IMR-90 (cell line): ENCODE measurements at regions not wholly inside any gene's neighbourhood (a gene's known extent, or its start where the extent isn't known, plus 50 kb on each side); places are given as distances from the start of the nearest gene placed in this dataset.
"Not testable (repeated sequence)": the region's sequence is repeated elsewhere in the genome, so short reads cannot be mapped to it uniquely, and the experiment has no call there.

ENCODE experiments used
- ATAC-seq: fragments of 200-7000 bp; cut with Tn5 transposase; 2 replicates; pipeline ENCODE4 v1.9.1; 2020; ENCODE audit warnings: low read depth, mild to moderate bottlenecking, moderate library complexity
- BruUV-seq: library from RNA; stranded (reverse); fragments of 400-500 nt; replicated peaks from 2 replicates; lab custom pipeline; 2021; lab: Mats Ljungman, UMichigan
- CTCF ChIA-PET: fragments of 300-600 bp; formaldehyde crosslinking; extraction: SDS; loops from one replicate; lab custom pipeline; 2021; ENCODE audit warnings: antibody characterized with exemption; lab: Yijun Ruan, JAX
- POLR2A ChIA-PET: fragments of 300-600 bp; sonication (Branson Sonifier 250); formaldehyde crosslinking; loops from one replicate; lab custom pipeline; 2022; ENCODE audit warnings: antibody characterized with exemption; ENCODE audit not compliant: unreplicated experiment; lab: Charles Lee
- DNase-seq: peaks from one replicate; pipeline ENCODE4 v3.0.0; 2013
- H2AFZ ChIP-seq: replicated peaks from 2 replicates; pipeline ENCODE3; 2013; ENCODE audit warnings: low read length, mild to moderate bottlenecking; ENCODE audit not compliant: poor library complexity
- H2AK5ac ChIP-seq: 2 replicates; pipeline ENCODE4 v1.6.1; 2013; ENCODE audit warnings: low read depth, low read length, inconsistent platforms
- H2AK9ac ChIP-seq: replicated peaks from 2 replicates; pipeline ENCODE3; 2013; ENCODE audit warnings: mild to moderate bottlenecking, low read depth, low read length, moderate library complexity; ENCODE audit not compliant: poor library complexity
- H2BK120ac ChIP-seq: 2 replicates; pipeline ENCODE4 v1.6.1; 2013; ENCODE audit warnings: low read depth, low read length, inconsistent platforms
- H2BK15ac ChIP-seq: 3 replicates; pipeline ENCODE4 v1.6.1; 2013; ENCODE audit warnings: low read depth, low read length, inconsistent platforms
- H2BK20ac ChIP-seq: 2 replicates; pipeline ENCODE4 v1.6.1; 2013; ENCODE audit warnings: low read depth, mild to moderate bottlenecking, inconsistent platforms, low read length, moderate library complexity
- H2BK5ac ChIP-seq: 2 replicates; pipeline ENCODE4 v1.6.1; 2013; ENCODE audit warnings: mild to moderate bottlenecking, low read depth, low read length, inconsistent platforms; ENCODE audit not compliant: poor library complexity, severe bottlenecking
- H3K14ac ChIP-seq: replicated peaks from 2 replicates; pipeline ENCODE4 v1.6.1; 2013; ENCODE audit warnings: low read depth, low read length, inconsistent platforms
- H3K18ac ChIP-seq: 2 replicates; pipeline ENCODE4 v1.6.1; 2013; ENCODE audit warnings: low read depth, low read length, control low read depth
- H3K23ac ChIP-seq: 2 replicates; pipeline ENCODE4 v1.6.1; 2013; ENCODE audit warnings: low read depth, low read length, inconsistent platforms
- H3K27ac ChIP-seq: 2 replicates; pipeline ENCODE4 v1.5.1; 2013; ENCODE audit warnings: mild to moderate bottlenecking, control low read depth, low read length; ENCODE audit not compliant: insufficient read depth
- H3K27me3 ChIP-seq: 2 replicates; pipeline ENCODE4 v1.6.1; 2013; ENCODE audit warnings: low read length; ENCODE audit not compliant: control insufficient read depth, insufficient read depth
- H3K36me3 ChIP-seq: 2 replicates; pipeline ENCODE4 v1.6.1; 2013; ENCODE audit warnings: low read length, mixed read lengths; ENCODE audit not compliant: control insufficient read depth, insufficient read depth
- H3K4ac ChIP-seq: 2 replicates; pipeline ENCODE4 v1.6.1; 2013; ENCODE audit warnings: low read depth, low read length, inconsistent platforms
- H3K4me1 ChIP-seq: 2 replicates; pipeline ENCODE4 v1.6.1; 2013; ENCODE audit warnings: low read length, mixed read lengths; ENCODE audit not compliant: control insufficient read depth, insufficient read depth
- H3K4me2 ChIP-seq: 2 replicates; pipeline ENCODE4 v1.6.1; 2013; ENCODE audit warnings: low read depth, mild to moderate bottlenecking, control low read depth, low read length, moderate library complexity
- H3K4me3 ChIP-seq: 2 replicates; pipeline ENCODE4 v1.5.1; 2013; ENCODE audit warnings: low read depth, mild to moderate bottlenecking, control low read depth, low read length, moderate library complexity; ENCODE audit not compliant: insufficient read depth
- H3K56ac ChIP-seq: 2 replicates; pipeline ENCODE4 v1.6.1; 2013; ENCODE audit warnings: low read length, inconsistent platforms; ENCODE audit not compliant: insufficient read depth; ENCODE audit errors: extremely low read depth
- H3K79me1 ChIP-seq, 2 experiments: 2 replicates each; pipeline ENCODE4 v1.6.1; 2013; ENCODE audit warnings: low read length in 2 of 2, inconsistent platforms in 1 of 2, low read depth in 1 of 2
- H3K9ac ChIP-seq: 2 replicates; pipeline ENCODE4 v1.6.1; 2013; ENCODE audit warnings: low read depth, low read length, control low read depth
- H3K9me1 ChIP-seq: 2 replicates; pipeline ENCODE4 v1.6.1; 2013; ENCODE audit warnings: low read length, inconsistent platforms; ENCODE audit not compliant: insufficient read depth
- H3K9me3 ChIP-seq: 2 replicates; pipeline ENCODE4 v1.6.1; 2013; ENCODE audit warnings: low read length; ENCODE audit not compliant: control insufficient read depth, insufficient read depth
- H4K20me1 ChIP-seq: 2 replicates; pipeline ENCODE4 v1.6.1; 2013; ENCODE audit warnings: low read length, inconsistent platforms; ENCODE audit not compliant: insufficient read depth
- H4K5ac ChIP-seq: 2 replicates; pipeline ENCODE4 v1.6.1; 2013; ENCODE audit warnings: mild to moderate bottlenecking, low read depth, low read length, control low read depth
- H4K8ac ChIP-seq, 2 experiments: 2 replicates each; pipeline ENCODE4 v1.6.1; 2013; ENCODE audit warnings: low read depth in 2 of 2, low read length in 2 of 2, control low read depth in 1 of 2, inconsistent platforms in 1 of 2
- H4K91ac ChIP-seq: 2 replicates; pipeline ENCODE4 v1.6.1; 2013; ENCODE audit warnings: low read depth, low read length, inconsistent platforms; ENCODE audit not compliant: insufficient read depth
- BHLHE40 ChIP-seq: fragments of 150-350 bp; IDR thresholded peaks from 2 replicates; pipeline ENCODE4 v1.6.1; 2016; ENCODE audit warnings: mild to moderate bottlenecking, low read depth, low read length
- CEBPB ChIP-seq: IDR thresholded peaks from 2 replicates; pipeline ENCODE4 v1.6.1; 2012; ENCODE audit warnings: low read depth, low read length, improper control_type of control experiment
- CHD1 ChIP-seq: IDR thresholded peaks from 2 replicates; pipeline ENCODE4 v1.6.1; 2012; ENCODE audit warnings: low read depth, low read length, improper control_type of control experiment
- NFE2L2 ChIP-seq: fragments of 150-350 bp; IDR thresholded peaks from 2 replicates; pipeline ENCODE4 v1.6.1; 2016; ENCODE audit warnings: low read depth, mild to moderate bottlenecking, low read length
- RFX5 ChIP-seq: IDR thresholded peaks from 2 replicates; pipeline ENCODE4 v1.8.0; 2012; ENCODE audit warnings: low read depth, mild to moderate bottlenecking, low read length, moderate library complexity
- WGBS, 2 experiments: methylation state at CpG; one replicate each; pipeline versions ENCODE4 v1.1.5 to v1.1.7; 2013; ENCODE audit warnings: missing lambda C conversion rate in 2 of 2; ENCODE audit not compliant: insufficient read length in 1 of 2; ENCODE audit errors: extremely low coverage in 2 of 2; 5-methylcytosine and 5-hydroxymethylcytosine counted together
- dilution Hi-C: fragments of 300-500 bp; cut with HindIII; formaldehyde crosslinking; loops from one replicate; pipeline ENCODE4 v1.14.3; 2018; ENCODE audit warnings: low sequenced_read_pairs; ENCODE audit not compliant: unreplicated experiment
- in situ Hi-C: fragments of 300-500 bp; cut with MboI; formaldehyde crosslinking; loops from 3 replicates; pipeline ENCODE4 v1.14.3; 2019; ENCODE audit warnings: low sequenced_read_pairs, inconsistent platforms, mixed read lengths
- intact Hi-C: fragments of 100-400 bp; cut with micrococcal nuclease; formaldehyde crosslinking; loops from 2 replicates; pipeline ENCODE4 v1.10.0; 2022

DNA sequence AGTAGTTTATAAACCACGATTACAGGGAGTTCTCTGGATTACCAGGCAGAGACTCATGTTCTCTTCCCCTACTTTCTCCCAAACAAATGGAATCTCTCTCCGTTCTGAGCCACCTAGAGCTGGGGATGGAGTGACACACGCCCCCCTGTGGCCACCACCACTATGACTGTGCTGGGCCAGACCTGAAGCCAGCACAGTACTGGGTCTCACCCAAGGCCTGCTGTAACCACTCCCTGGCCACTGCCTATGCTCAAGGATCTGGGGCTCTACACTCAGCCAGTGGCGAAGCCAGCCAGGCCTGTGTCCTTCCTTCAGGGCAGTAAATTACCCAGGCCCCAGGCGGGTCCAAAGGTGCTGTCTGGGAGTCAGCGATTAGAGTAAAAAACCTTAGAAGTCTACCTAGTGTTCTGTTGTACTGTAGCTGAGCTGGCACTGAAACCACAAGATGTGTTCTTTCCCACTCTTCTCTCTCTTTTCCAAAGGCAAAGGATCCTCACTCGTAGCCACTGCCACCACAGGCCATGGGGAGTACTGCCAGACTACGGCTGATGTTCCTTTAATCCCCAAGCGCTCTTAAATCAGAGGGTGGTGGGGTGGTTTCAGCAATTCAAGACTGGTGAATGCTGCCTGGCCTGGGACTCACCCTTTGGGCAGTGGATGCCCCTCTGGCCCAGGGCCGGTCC, 412.2 kb upstream of the ARX start:
- H2BK15ac ChIP-seq: no peak overlapping the region
- H2BK20ac ChIP-seq: no peak overlapping the region
- H3K27ac ChIP-seq: no peak overlapping the region
- H3K4me2 ChIP-seq: no peak overlapping the region
- no peak overlapping the region for H3K56ac ChIP-seq
- H4K5ac ChIP-seq: no peak overlapping the region
- dilution Hi-C loops: no loop called here
- H3K79me1 ChIP-seq: no peaks in the 10 kb centered on the region
- no peak overlapping the region for H4K8ac ChIP-seq
- H3K18ac ChIP-seq: no peak overlapping the region
- H2AK9ac ChIP-seq: no peak overlapping the region
- H3K23ac ChIP-seq: no peak overlapping the region
- H3K9ac ChIP-seq: no peak overlapping the region
- H3K9me3 ChIP-seq: peaks cover 10% of the 10 kb centered on the region; the same call in 1 of the 2 replicates
- no peaks in the 10 kb centered on the region for H3K36me3 ChIP-seq
- H2AFZ ChIP-seq: no peak overlapping the region
- H2BK5ac ChIP-seq: no peak overlapping the region
- no peaks in the 10 kb centered on the region for H4K20me1 ChIP-seq
- TF ChIP-seq CEBPB: no peak
- TF ChIP-seq BHLHE40: no peak
- no peak for TF ChIP-seq RFX5
- TF ChIP-seq NFE2L2: no peak
- TF ChIP-seq CHD1: no peak
- ChIA-PET CTCF (no interaction called here), POLR2A (no interaction called here)
- H3K4me3 ChIP-seq: no peak overlapping the region
- no peak overlapping the region for H3K14ac ChIP-seq
- no peaks in the 10 kb centered on the region for H3K9me1 ChIP-seq
- no peaks in the 10 kb centered on the region for H3K4me1 ChIP-seq
- H4K91ac ChIP-seq: no peak overlapping the region
- WGBS, 2 experiments: no CpG with 5 or more reads among the region's 10 CpGs
- no peak for DNase-seq
- in situ Hi-C loops: no loop called here
- no peak overlapping the region for H2AK5ac ChIP-seq
- BruUV-seq: no TSS peak
- no peak overlapping the region for H2BK120ac ChIP-seq
- intact Hi-C loops: no loop called here
- H3K4ac ChIP-seq: no peak overlapping the region
- ATAC-seq: no peak
- no peaks in the 10 kb centered on the region for H3K27me3 ChIP-seq

DNA sequence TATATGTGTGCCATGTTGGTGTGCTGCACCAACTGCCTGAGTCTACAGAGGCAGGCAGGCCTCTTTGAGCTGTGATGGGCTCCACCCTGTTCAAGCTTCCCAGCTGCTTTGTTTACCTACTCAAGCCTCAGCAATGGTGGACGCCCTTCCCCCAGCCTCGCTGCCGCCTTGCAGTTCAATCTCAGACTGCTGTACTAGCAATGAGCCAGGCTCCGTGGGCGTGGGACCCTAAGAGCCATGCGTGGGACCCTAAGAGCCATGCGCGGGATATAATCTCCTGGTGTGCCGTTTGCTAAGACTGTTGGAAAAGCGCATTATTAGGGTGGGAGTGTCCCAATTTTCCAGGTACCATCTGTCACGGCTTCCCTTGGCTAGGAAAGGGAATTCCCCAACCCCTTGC, 388.4 kb upstream of the ARX start:
- H4K8ac ChIP-seq, H3K27ac ChIP-seq, H3K9ac ChIP-seq, H2BK20ac ChIP-seq, H3K23ac ChIP-seq, H3K9me1 ChIP-seq, H2AK9ac ChIP-seq, H3K4me1 ChIP-seq, DNase-seq, H3K4me3 ChIP-seq, H3K36me3 ChIP-seq, CTCF ChIA-PET, H4K20me1 ChIP-seq, H3K4me2 ChIP-seq, H3K14ac ChIP-seq, ATAC-seq, H2AFZ ChIP-seq, dilution Hi-C loops, H4K5ac ChIP-seq, in situ Hi-C loops, H2BK120ac ChIP-seq, H3K56ac ChIP-seq, H2AK5ac ChIP-seq, H3K18ac ChIP-seq, H4K91ac ChIP-seq, H3K79me1 ChIP-seq, H3K9me3 ChIP-seq, BruUV-seq, intact Hi-C loops, H2BK5ac ChIP-seq, H2BK15ac ChIP-seq, POLR2A ChIA-PET, H3K4ac ChIP-seq, H3K27me3 ChIP-seq: not testable (repeated sequence)
- WGBS, 2 experiments: no CpG with 5 or more reads among the region's 11 CpGs
